ENCODE measurements at regions not wholly inside any gene's neighbourhood (a gene's known extent, or its start where the extent isn't known, plus 50 kb on each side); places are given as distances from the start of the nearest gene placed in this dataset.

GRCh38 chr14:71415404-71415690 lies 508.1 kb downstream of the PCNX1 start:
- no peak for DNase-seq (ENCODE audit: low read depth)
- TF ChIP-seq CTCF (IDR thresholded peaks at IDR 0.05; ENCODE audit: low read depth, low read length) (no peak), MAX (IDR thresholded peaks at IDR 0.05; ENCODE audit: low read depth, low read length) (no peak), POLR2A (IDR thresholded peaks at IDR 0.05; ENCODE audit: extremely low read depth, insufficient read length) (no peak), MYC (IDR thresholded peaks at IDR 0.05; ENCODE audit: low read depth, low read length) (no peak)
- H3K4me3 ChIP-seq (ENCODE audit: low read depth, low read length) = no peak overlapping the region

- DNase-seq (ENCODE audit: low read depth) = no peak
- H3K4me3 ChIP-seq (ENCODE audit: low read depth, low read length) = no peak overlapping the region
- TF ChIP-seq CTCF (IDR thresholded peaks at IDR 0.05; ENCODE audit: low read depth, low read length) (no peak), MAX (IDR thresholded peaks at IDR 0.05; ENCODE audit: low read depth, low read length) (no peak), POLR2A (IDR thresholded peaks at IDR 0.05; ENCODE audit: extremely low read depth, insufficient read length) (no peak), MYC (IDR thresholded peaks at IDR 0.05; ENCODE audit: low read depth, low read length) (no peak)
Measured at GRCh38 chr14:71416392-71416791, 509.1 kb downstream of the PCNX1 start.

GRCh38 chr14:71418532-71419245 lies 511.4 kb downstream of the PCNX1 start:
- no peak for DNase-seq (ENCODE audit: low read depth)
- H3K4me3 ChIP-seq (ENCODE audit: low read depth, low read length) = no peak overlapping the region
- no peak for TF ChIP-seq MYC (IDR thresholded peaks at IDR 0.05; ENCODE audit: low read depth, low read length)
- TF ChIP-seq MAX (IDR thresholded peaks at IDR 0.05; ENCODE audit: low read depth, low read length) = no peak
- no peak for TF ChIP-seq POLR2A (IDR thresholded peaks at IDR 0.05; ENCODE audit: extremely low read depth, insufficient read length)
- no peak for TF ChIP-seq CTCF (IDR thresholded peaks at IDR 0.05; ENCODE audit: low read depth, low read length)

- DNase-seq (ENCODE audit: low read depth) = no peak
- H3K4me3 ChIP-seq (ENCODE audit: low read depth, low read length) = no peak overlapping the region
- TF ChIP-seq MAX (IDR thresholded peaks at IDR 0.05; ENCODE audit: low read depth, low read length) (no peak), MYC (IDR thresholded peaks at IDR 0.05; ENCODE audit: low read depth, low read length) (no peak), POLR2A (IDR thresholded peaks at IDR 0.05; ENCODE audit: extremely low read depth, insufficient read length) (no peak), CTCF (IDR thresholded peaks at IDR 0.05; ENCODE audit: low read depth, low read length) (no peak)
Measured at GRCh38 chr14:71423481-71423880, 508.7 kb upstream of the RGS6 start.

GRCh38 chr14:71424941-71425340 lies 507.3 kb upstream of the RGS6 start:
- no peak for DNase-seq (ENCODE audit: low read depth)
- TF ChIP-seq POLR2A (IDR thresholded peaks at IDR 0.05; ENCODE audit: extremely low read depth, insufficient read length) (no peak), MYC (IDR thresholded peaks at IDR 0.05; ENCODE audit: low read depth, low read length) (no peak), MAX (IDR thresholded peaks at IDR 0.05; ENCODE audit: low read depth, low read length) (no peak), CTCF (IDR thresholded peaks at IDR 0.05; ENCODE audit: low read depth, low read length) (no peak)

More at GRCh38 chr14:71424941-71425340, 507.3 kb upstream of the RGS6 start:
- H3K4me3 ChIP-seq (ENCODE audit: low read depth, low read length) = no peak overlapping the region

Measured in NB4 (cell line).